D721Med (cell line): ENCODE measurements at regions not wholly inside any gene's neighbourhood (a gene's known extent, or its start where the extent isn't known, plus 50 kb on each side); places are given as distances from the start of the nearest gene placed in this dataset.

Experiments
- DNase-seq: peaks from one replicate; pipeline ENCODE4 v3.0.0; 2011; ENCODE audit warnings: low spot score; ENCODE audit not compliant: insufficient read length
- FAIRE-seq: peaks from 2 replicates; lab custom pipeline; 2011; peaks lifted over from hg19 to GRCh38; lab: Jason Lieb, UNC
- TF ChIP-seq, protein P1 (sequence below): IDR thresholded peaks from 2 replicates; pipeline ENCODE4 v1.5.1; 2012; ENCODE audit warnings: mild to moderate bottlenecking, control low read depth; ENCODE audit not compliant: insufficient read depth; ENCODE audit errors: missing control alignments

DNA sequence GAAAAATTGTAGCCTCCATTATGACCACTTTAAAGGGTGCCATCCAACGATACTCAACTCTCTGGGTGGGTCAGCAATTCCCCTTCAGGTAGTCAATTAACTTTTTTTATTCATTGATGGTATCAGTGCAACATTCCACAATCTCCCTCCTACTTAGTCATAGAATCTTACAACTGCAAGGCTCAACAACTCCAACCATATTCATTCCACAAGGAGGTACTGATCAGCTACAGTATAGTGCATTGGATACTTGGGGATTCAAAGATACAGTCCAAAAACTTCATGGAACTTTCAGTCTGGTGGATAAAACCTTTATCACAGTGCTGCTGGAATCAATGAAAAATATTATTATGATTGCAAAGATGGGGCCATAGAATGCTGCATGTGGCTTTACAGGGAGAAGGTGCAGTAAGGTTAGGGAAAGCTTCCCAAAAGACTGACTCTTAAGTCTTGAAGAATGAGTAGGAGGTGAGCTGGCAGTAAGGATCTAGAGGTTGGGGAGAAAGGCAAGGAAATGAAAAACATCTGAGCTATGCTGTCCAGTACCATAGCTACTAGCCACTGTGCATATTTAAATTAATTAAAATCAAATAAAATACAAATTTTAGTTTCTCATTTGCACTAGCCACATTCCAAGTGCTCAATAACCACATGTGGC, 314.7 kb upstream of the PRDM1 start:
- no peak for DNase-seq
- TF ChIP-seq, protein P1, sequence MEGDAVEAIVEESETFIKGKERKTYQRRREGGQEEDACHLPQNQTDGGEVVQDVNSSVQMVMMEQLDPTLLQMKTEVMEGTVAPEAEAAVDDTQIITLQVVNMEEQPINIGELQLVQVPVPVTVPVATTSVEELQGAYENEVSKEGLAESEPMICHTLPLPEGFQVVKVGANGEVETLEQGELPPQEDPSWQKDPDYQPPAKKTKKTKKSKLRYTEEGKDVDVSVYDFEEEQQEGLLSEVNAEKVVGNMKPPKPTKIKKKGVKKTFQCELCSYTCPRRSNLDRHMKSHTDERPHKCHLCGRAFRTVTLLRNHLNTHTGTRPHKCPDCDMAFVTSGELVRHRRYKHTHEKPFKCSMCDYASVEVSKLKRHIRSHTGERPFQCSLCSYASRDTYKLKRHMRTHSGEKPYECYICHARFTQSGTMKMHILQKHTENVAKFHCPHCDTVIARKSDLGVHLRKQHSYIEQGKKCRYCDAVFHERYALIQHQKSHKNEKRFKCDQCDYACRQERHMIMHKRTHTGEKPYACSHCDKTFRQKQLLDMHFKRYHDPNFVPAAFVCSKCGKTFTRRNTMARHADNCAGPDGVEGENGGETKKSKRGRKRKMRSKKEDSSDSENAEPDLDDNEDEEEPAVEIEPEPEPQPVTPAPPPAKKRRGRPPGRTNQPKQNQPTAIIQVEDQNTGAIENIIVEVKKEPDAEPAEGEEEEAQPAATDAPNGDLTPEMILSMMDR: no peak
- FAIRE-seq: no peak

DNA sequence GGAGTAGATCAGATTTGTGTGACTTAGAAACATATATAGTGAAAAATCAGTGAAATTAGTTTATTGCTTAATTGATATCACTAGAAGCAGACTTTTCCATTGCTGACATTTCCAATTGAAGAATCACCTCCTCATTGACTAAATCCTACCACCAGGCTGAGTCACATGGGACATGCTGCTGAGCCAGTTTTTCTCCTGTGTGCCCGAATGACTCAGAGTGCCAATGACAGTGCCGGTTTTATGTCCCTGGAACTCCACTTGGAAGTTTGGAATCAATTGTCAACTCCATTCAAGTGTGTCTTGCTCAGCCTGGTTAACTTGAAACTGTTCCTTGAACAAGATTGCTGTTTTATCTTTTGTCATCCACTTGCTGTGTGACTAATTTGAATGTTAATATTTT, 316.1 kb upstream of the PRDM1 start:
- FAIRE-seq: peak; percentile 32
- DNase-seq: no peak

DNA sequence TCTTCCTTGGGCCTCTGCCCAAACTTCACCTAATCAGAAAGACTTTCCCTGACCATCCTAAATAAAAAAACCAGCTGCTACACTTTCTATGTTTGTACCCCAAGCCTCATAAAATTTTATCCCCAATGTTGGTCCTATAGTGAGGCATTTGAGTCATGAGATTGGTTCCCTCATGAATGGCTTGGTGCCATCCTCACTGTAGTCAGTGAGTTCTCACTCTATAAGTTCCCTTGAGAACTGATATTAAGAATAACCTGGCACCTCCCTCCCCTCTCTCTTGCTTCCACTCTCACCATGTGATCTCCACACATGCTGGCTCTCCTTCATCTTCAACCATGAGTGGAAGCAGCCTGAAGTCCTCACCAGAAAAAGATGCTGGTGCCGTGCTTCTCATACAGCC, 316.9 kb upstream of the PRDM1 start:
- FAIRE-seq (no peak), DNase-seq (no peak)
- TF ChIP-seq, protein P1: no peak

More for the DNA sequence above, 316.1 kb upstream of the PRDM1 start:
- TF ChIP-seq, protein P1: no peak

DNA sequence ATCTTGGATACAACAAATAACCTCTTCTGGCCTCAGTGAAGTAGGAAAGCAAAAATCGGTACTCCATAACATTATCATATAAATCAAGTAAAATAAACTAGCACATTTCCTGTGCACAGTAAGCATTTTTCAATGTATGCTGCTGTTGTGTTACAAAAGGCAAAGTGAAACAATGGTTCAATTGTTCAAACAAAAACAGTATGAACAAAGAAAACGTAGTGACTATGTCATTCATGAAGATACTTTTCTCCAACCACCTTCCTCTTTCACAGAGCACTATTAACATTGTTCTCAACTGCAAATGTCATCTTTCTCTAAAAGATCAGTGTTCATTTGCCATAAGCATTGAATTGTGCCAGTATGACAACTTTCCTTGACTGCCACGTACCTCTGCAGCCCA, 318.6 kb upstream of the PRDM1 start:
- no peak for FAIRE-seq
- TF ChIP-seq, protein P1: no peak
- no peak for DNase-seq

DNA sequence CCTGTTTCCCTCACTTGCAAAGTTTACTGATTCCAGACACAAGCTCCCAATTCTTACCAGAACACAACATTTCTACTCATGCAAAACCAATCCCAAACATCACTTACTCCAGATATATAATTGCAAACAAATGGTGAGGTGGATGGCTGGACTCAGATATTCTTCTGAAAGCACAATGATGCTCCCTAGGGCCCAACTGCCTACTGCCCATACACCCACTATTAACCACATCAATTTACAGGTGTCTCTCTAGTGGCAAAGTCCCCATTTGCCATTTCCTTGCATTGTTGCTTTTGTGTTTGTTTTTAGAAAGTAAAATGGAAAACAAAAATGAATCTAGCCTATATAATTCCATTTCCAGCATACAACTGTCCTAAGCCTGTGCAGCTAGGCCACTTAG, 320.9 kb upstream of the PRDM1 start:
- TF ChIP-seq, protein P1: no peak
- FAIRE-seq (no peak), DNase-seq (no peak)

DNA sequence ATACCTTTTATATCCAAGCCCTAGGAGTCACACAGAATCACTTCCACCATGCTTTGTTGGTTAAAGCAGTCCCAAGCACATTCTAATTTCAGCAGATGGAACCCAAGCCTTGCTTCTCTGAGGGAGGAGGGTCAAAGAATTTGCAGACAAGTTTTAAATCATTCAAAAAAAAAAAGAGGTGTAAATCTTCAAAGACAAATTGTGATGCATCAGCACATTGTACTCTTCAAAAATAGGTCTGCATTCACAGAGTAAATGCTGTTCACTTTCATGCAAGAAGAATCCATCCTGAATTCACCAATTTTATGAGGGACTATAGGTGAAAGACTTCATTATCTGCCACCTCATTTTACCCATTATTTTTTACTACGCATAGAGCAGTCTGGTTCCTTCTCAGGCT, 321.8 kb upstream of the PRDM1 start:
- DNase-seq (no peak), FAIRE-seq (no peak)
- TF ChIP-seq, protein P1: no peak

DNA sequence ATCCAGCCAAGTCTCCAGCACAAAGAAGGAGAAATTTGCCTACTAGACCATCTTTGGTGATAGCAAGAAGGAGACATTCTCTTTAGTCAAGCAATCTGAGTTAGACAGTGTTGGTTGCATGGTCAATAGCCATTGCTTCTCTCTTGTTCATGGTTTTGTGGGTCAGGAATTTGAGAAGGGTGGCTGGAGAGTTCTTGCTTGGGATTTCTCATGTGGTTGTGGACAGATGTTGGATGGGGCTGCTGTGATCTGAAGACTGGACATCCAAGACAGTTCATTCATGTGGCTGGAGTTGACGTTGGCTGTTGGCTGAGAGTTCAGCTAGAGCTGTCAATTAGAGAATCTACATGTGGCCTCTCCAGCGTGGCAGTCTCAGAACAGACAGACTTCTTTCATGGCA, 322.3 kb upstream of the PRDM1 start:
- TF ChIP-seq, protein P1: no peak
- DNase-seq (no peak), FAIRE-seq (no peak)
